HepG2 (cell line): ENCODE measurements at regions not wholly inside any gene's neighbourhood (a gene's known extent, or its start where the extent isn't known, plus 50 kb on each side); places are given as distances from the start of the nearest gene placed in this dataset.

Experiments used
- ATAC-seq: fragments of 200-7000 bp; cut with Tn5 transposase; 3 replicates; pipeline ENCODE4 v1.9.1; 2020; ENCODE audit warnings: mild to moderate bottlenecking, moderate library complexity
- BruUV-seq: library from RNA; stranded (reverse); fragments of 400-500 nt; replicated peaks from 2 replicates; lab custom pipeline; 2021; lab: Mats Ljungman, UMichigan
- CTCF ChIA-PET: fragments of 300-600 bp; formaldehyde crosslinking; extraction: SDS; loops from one replicate; lab custom pipeline; 2021; ENCODE audit warnings: low total read pairs, inconsistent platforms, low intra/inter-chr PET ratio; lab: Yijun Ruan, JAX
- POLR2A ChIA-PET: fragments of 350-600 bp; sonication (Branson Sonifier 250); formaldehyde crosslinking; loops from one replicate; lab custom pipeline; 2020; ENCODE audit warnings: antibody characterized with exemption, inconsistent platforms; lab: Yijun Ruan, JAX
- DNase-seq: peaks from one replicate; pipeline ENCODE4 v3.0.0-alpha.2; 2015; ENCODE audit warnings: low spot score
- FAIRE-seq: peaks from 3 replicates; lab custom pipeline; 2011; peaks lifted over from hg19 to GRCh38; lab: Jason Lieb, UNC
- H2AFZ ChIP-seq: one replicate; pipeline ENCODE4 v1.6.1; 2011; ENCODE audit warnings: low read length, inconsistent platforms
- H3K27ac ChIP-seq: fragments of 300-600 bp; 3 replicates; pipeline ENCODE4 v1.8.0; 2011; ENCODE audit warnings: mixed run types, mild to moderate bottlenecking, mixed read lengths, low read length, inconsistent platforms; ENCODE audit not compliant: insufficient read depth; ENCODE audit errors: extremely low read length
- H3K27me3 ChIP-seq, 2 experiments: fragments of 200-600 bp in 1 of 2; 2 replicates in 1 of 2; 3 replicates in 1 of 2; pipeline versions ENCODE4 v1.6.0 to v1.8.0; 2011; ENCODE audit warnings: low read length in 2 of 2, mild to moderate bottlenecking in 2 of 2, moderate library complexity in 2 of 2, inconsistent platforms in 1 of 2; ENCODE audit not compliant: insufficient read depth in 2 of 2, control insufficient read depth in 1 of 2
- H3K36me3 ChIP-seq, 2 experiments: fragments of 200-600 bp in 1 of 2; replicated peaks in 1 of 2; 2 replicates in 1 of 2; 3 replicates in 1 of 2; pipeline versions ENCODE4 v1.5.1 to v1.8.0; 2011; ENCODE audit warnings: low read length in 2 of 2, inconsistent platforms in 1 of 2; ENCODE audit not compliant: insufficient read depth in 2 of 2, control insufficient read depth in 1 of 2
- H3K4me1 ChIP-seq: 2 replicates; pipeline ENCODE4 v1.5.1; 2012; ENCODE audit warnings: low read length, inconsistent platforms; ENCODE audit not compliant: insufficient read depth
- H3K4me2 ChIP-seq: 2 replicates; pipeline ENCODE4 v1.6.0; 2011; ENCODE audit warnings: low read depth, low read length, inconsistent platforms
- H3K4me3 ChIP-seq, 3 experiments: fragments of 200-600 bp in 1 of 3; sonication (generic), shearing (Covaris generic) in 1 of 3; replicated peaks in 1 of 3; 2 replicates each; pipeline ENCODE4 v1.5.1; 2011 to 2016; ENCODE audit warnings: low read length in 3 of 3, inconsistent platforms in 2 of 3, low read depth in 2 of 3, mild to moderate bottlenecking in 2 of 3, control low read depth in 1 of 3, mixed read lengths in 1 of 3; ENCODE audit not compliant: insufficient read depth in 1 of 3
- H3K79me2 ChIP-seq: one replicate; pipeline ENCODE4 v1.6.1; 2011; ENCODE audit warnings: low read length, inconsistent platforms; ENCODE audit not compliant: insufficient read depth
- H3K9ac ChIP-seq: 2 replicates; pipeline ENCODE4 v1.6.0; 2011; ENCODE audit warnings: mild to moderate bottlenecking, low read depth, low read length, inconsistent platforms; ENCODE audit not compliant: insufficient read depth
- H3K9me3 ChIP-seq: 2 replicates; pipeline ENCODE4 v1.5.1; 2012; ENCODE audit warnings: mild to moderate bottlenecking, low read length
- H4K20me1 ChIP-seq: 2 replicates; pipeline ENCODE4 v1.6.0; 2011; ENCODE audit warnings: inconsistent platforms, mild to moderate bottlenecking, low read length, moderate library complexity; ENCODE audit not compliant: insufficient read depth
- CHCHD3 ChIP-seq: sonication (generic); formaldehyde crosslinking; IDR thresholded peaks from 2 replicates; pipeline ENCODE4 v1.8.0; 2022; ENCODE audit warnings: mild to moderate bottlenecking, missing genetic modification reagents, moderate library complexity
- HOXA5 ChIP-seq: sonication (generic); formaldehyde crosslinking; IDR thresholded peaks from 2 replicates; pipeline ENCODE4 v1.4.0; 2020; ENCODE audit warnings: missing genetic modification reagents
- JDP2 ChIP-seq: sonication (generic); formaldehyde crosslinking; IDR thresholded peaks from 2 replicates; pipeline ENCODE4 v1.8.1; 2022; ENCODE audit warnings: missing genetic modification reagents, borderline replicate concordance
- SMAD9 ChIP-seq: sonication (generic); formaldehyde crosslinking; IDR thresholded peaks from 2 replicates; pipeline ENCODE4 v1.5.1; 2020; ENCODE audit warnings: mild to moderate bottlenecking, missing genetic modification reagents
- SRSF9 ChIP-seq: fragments of 200-400 bp; formaldehyde crosslinking; IDR thresholded peaks from 2 replicates; pipeline ENCODE4 v1.6.1; 2018; ENCODE audit warnings: borderline replicate concordance, mild to moderate bottlenecking, low read depth, low read length; ENCODE audit not compliant: insufficient read depth, poor library complexity, severe bottlenecking
- TCF7L2 ChIP-seq: IDR thresholded peaks from 2 replicates; pipeline ENCODE4 v1.6.1; 2011; ENCODE audit warnings: mild to moderate bottlenecking, low read depth, low read length, moderate library complexity
- ZNF766 ChIP-seq: sonication (generic); formaldehyde crosslinking; IDR thresholded peaks from 2 replicates; pipeline ENCODE4 v1.5.0; 2020; ENCODE audit warnings: missing genetic modification reagents, borderline replicate concordance
- ZNF878 ChIP-seq: sonication (generic); formaldehyde crosslinking; IDR thresholded peaks from 2 replicates; pipeline ENCODE4 v1.8.1; 2023; ENCODE audit warnings: mild to moderate bottlenecking, missing genetic modification reagents, moderate library complexity
- WGBS: methylation state at CpG from one replicate; pipeline ENCODE4 v1.1.6; 2017; ENCODE audit warnings: low lambda C conversion rate; 5-methylcytosine and 5-hydroxymethylcytosine counted together
- in situ Hi-C: cut with HindIII; loops from 2 replicates; pipeline ENCODE4 v1.10.0; 2017; ENCODE audit warnings: low pct_unique_long_range_greater_than_20kb; ENCODE audit not compliant: extremely low pct_ligation_motif_present
- intact Hi-C: fragments of 100-400 bp; cut with micrococcal nuclease; formaldehyde crosslinking; loops from one replicate; pipeline ENCODE4 v1.10.0; 2022; ENCODE audit not compliant: unreplicated experiment

DNA sequence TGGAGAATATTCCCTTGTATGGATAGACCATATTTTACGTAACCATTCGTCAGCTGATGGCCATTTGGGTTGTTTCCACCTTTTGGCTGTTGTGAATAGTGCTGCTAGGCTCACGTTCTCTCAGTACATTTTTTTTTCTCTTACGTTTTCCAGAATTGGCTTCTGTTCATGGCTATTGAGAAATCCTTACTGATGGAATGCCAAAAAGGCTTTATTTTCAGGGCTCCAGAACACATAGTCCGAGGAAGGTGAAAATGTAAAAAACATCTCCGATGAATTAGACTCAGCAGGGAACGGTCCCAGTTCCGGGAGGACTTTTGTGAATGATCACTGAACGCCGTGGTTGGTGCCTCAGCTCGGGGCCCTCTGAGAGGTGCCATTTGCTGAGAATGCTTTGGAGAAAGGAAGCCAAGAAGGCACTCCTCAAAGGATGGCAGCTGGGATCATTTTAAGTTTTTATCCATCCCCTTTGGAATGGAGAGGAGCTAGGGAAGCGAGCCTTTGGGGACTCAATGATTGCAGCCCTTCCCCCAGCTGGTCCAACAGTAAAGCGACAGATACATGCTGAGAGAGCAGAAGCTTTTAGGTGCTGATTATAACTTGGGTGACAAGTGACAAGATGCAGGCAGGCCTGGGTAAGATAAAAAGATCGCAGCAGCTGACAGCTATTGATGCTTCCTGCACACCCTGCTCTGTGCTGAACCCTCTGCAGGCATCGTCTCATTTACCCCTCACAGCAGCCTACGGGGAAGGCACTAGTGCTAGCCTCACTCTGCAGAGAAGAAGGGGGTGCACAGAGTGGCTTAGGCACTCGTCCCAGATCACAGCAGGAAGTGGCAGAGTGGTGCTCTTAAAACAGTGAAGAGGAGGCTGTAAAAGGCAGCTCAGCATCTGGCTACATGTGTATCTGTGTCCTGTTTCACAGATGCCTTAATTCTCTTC lies 133.4 kb upstream of the KCNG1 start (continued):
- TF ChIP-seq SRSF9 (no peak), JDP2 (no peak), HOXA5 (no peak), TCF7L2 (no peak)

DNA sequence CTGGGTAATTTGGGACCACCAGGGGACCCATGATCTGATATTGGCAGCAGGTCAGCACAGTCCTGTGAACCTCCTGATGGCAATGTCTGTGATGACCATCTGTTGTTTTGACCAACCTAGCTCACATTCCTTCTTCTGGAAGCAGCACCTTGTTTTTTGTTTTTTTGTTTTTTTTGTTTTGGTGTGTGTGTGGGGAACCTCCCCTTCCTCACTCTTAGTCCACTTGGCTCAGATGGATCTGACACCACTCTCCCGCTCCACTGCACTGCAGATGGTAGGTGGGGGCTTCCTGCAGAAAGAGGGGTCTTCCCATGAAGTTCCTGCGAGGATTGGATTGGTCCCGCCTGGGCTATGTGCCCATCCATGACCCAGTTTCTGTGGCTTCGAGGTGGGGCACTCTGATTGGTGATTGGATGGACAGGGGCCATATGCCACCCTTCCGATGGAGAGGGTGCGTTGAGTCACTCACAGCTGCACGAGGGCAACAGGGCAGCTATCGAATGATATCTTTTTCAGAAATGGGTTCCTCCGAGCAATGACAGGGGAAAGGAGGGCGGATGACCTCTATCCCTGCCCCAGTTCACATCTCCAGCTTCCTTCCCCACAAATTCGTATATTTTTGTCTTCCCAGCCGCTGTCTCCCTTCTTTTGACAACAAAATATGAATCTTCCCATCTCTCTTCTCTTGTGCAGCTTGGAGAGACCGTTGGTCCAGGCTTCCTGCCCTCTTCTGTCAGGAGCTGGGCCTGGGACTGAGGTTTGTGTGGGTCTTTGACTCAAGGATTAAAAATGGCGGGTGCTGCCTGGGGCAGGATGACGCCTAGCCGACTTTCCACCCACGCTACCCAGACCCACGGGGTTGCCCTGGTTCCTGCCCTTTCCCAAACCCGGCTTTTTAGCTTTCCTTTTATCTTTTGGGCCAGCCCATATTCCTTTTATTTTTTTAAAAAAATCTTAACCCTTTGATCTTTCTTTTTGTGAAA lies 132.1 kb upstream of the KCNG1 start:
- no peak overlapping the region for H3K9ac ChIP-seq
- no peaks in the 10 kb centered on the region for H3K36me3 ChIP-seq
- H3K27me3 ChIP-seq: peaks cover 3 to 64% of the 10 kb centered on the region in 2 experiments; a peak in 4 of 5 replicates
- H4K20me1 ChIP-seq: no peaks in the 10 kb centered on the region; the same call in 1 of the 2 replicates
- TF ChIP-seq ZNF766 (no peak), CHCHD3 (CRISPR knock-in tag) (no peak), JDP2 (no peak), SRSF9 (no peak), SMAD9 (no peak), ZNF878 (CRISPR knock-in tag) (no peak)
- in situ Hi-C loops: no loop called here
- no peaks in the 10 kb centered on the region for H3K79me2 ChIP-seq
- FAIRE-seq (no peak), DNase-seq (no peak), ATAC-seq (no peak)
- H3K4me1 ChIP-seq: no peaks in the 10 kb centered on the region
- H3K9me3 ChIP-seq: no peaks in the 10 kb centered on the region
- BruUV-seq: no TSS peak
- no peak overlapping the region for H3K4me2 ChIP-seq
- H2AFZ ChIP-seq: no peak overlapping the region
- ChIA-PET POLR2A (no interaction called here), CTCF (no interaction called here)
- H3K4me3 ChIP-seq: no peak overlapping the region
- intact Hi-C loops: no loop called here
- no peak overlapping the region for H3K27ac ChIP-seq
- WGBS: 13% methylated on average over 19 of the region's 19 CpGs
